Ovary (tissue), 7 donors: ENCODE measurements at regions not wholly inside any gene's neighbourhood (a gene's known extent, or its start where the extent isn't known, plus 50 kb on each side); places are given as distances from the start of the nearest gene placed in this dataset.
"Not testable (repeated sequence)": the region's sequence is repeated elsewhere in the genome, so short reads cannot be mapped to it uniquely, and the experiment has no call there.

Experiments
- DNase-seq, 5 donors: peaks; one replicate each; pipeline ENCODE4 v3.0.0-alpha.2; 2019 to 2020
- H3K27ac ChIP-seq, 2 donors: fragments of 200-600 bp; one replicate each; pipeline versions ENCODE4 v1.5.1 to v1.8.0; 2019 to 2022
- H3K27me3 ChIP-seq: fragments of 200-600 bp; one replicate; pipeline ENCODE4 v1.8.0; 2022
- H3K36me3 ChIP-seq: fragments of 200-600 bp; sonication (generic); one replicate; pipeline ENCODE4 v1.5.1; 2019
- H3K4me1 ChIP-seq: one replicate; pipeline ENCODE4 v1.8.1; 2013; ENCODE audit warnings: mild to moderate bottlenecking, moderate library complexity; ENCODE audit not compliant: insufficient read depth
- H3K4me3 ChIP-seq: fragments of 200-600 bp; sonication (generic); one replicate; pipeline ENCODE4 v1.5.1; 2017
- H3K9me3 ChIP-seq, 2 donors: fragments of 200-600 bp in 1 of 2; sonication (generic) in 1 of 2; one replicate each; pipeline versions ENCODE4 v1.5.1 to v1.8.1; 2013 to 2019; ENCODE audit warnings: mild to moderate bottlenecking in 1 of 2, moderate library complexity in 1 of 2
- EP300 ChIP-seq: sonication (generic); formaldehyde crosslinking; IDR thresholded peaks from one replicate; pipeline ENCODE4 v1.6.1; 2017; ENCODE audit warnings: antibody characterized with exemption
- POLR2A ChIP-seq: fragments of 450-650 bp; IDR thresholded peaks from one replicate; pipeline ENCODE4 v1.6.1; 2017; ENCODE audit warnings: antibody characterized with exemption, mild to moderate bottlenecking, moderate library complexity
- WGBS, 3 donors: extraction: QIAGEN DNeasy Blood & Tissue Kit in 1 of 3; methylation state at CpG; one replicate each; pipeline versions ENCODE4 v1.1.5 to v1.1.7; 2013 to 2017; 5-methylcytosine and 5-hydroxymethylcytosine counted together
- intact Hi-C, 4 donors: fragments of 100-400 bp; cut with DNase I; formaldehyde crosslinking; loops; one replicate each; pipeline versions ENCODE4 v1.11.0 to v1.15.1; 2022 to 2023
- TF ChIP-seq, protein P1 (sequence below), 3 donors: fragments of 450-650 bp in 2 of 3; fragments of 200-600 bp in 1 of 3; IDR thresholded peaks; one replicate each; pipeline versions ENCODE4 v1.5.1 to v1.8.0; 2016 to 2022; ENCODE audit warnings: antibody characterized with exemption in 3 of 3, mild to moderate bottlenecking in 1 of 3
- donor health status: DM: no; HTN: no; CAD: no; lungs with moderate emphysema.
- donor health status: DM: no; HTN: no; CAD: no.
- donor health status: Bipolar disorder and iron deficiency.
- donor health status: DM: no; HTN: no; CAD: no.
- donor health status: DM: yes; HTN: yes; CAD: no.

DNA sequence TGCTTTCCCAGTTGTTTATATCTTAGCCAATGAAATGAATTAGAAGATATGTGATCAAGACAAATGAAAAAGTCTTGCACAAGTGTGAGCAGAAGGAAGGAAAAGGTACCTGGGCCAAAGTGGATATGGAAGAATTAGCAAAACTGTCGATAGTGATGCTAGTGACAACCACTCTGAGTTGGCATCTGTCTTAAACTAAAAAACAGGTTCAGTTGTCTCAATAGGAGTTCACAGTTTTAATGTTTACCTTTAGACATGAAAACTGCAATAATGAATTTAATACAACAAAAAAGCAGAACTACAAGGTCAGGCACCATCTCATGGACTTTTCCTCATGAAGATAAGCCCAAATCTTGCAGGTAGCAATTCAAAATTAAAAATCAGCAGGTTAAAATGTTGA lies 688.5 kb downstream of the EFNB2 start:
- no peak overlapping the region for H3K4me3 ChIP-seq
- no peak for DNase-seq
- no peaks in the 10 kb centered on the region for H3K36me3 ChIP-seq
- TF ChIP-seq, protein P1, sequence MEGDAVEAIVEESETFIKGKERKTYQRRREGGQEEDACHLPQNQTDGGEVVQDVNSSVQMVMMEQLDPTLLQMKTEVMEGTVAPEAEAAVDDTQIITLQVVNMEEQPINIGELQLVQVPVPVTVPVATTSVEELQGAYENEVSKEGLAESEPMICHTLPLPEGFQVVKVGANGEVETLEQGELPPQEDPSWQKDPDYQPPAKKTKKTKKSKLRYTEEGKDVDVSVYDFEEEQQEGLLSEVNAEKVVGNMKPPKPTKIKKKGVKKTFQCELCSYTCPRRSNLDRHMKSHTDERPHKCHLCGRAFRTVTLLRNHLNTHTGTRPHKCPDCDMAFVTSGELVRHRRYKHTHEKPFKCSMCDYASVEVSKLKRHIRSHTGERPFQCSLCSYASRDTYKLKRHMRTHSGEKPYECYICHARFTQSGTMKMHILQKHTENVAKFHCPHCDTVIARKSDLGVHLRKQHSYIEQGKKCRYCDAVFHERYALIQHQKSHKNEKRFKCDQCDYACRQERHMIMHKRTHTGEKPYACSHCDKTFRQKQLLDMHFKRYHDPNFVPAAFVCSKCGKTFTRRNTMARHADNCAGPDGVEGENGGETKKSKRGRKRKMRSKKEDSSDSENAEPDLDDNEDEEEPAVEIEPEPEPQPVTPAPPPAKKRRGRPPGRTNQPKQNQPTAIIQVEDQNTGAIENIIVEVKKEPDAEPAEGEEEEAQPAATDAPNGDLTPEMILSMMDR (IDR thresholded peaks at IDR 0.05) = no peak
- H3K4me1 ChIP-seq = no peaks in the 10 kb centered on the region
- no peaks in the 10 kb centered on the region for H3K27me3 ChIP-seq
- no peak overlapping the region for H3K27ac ChIP-seq
- H3K9me3 ChIP-seq = no peaks in the 10 kb centered on the region
- intact Hi-C loops = no loop called here
- WGBS, 3 donors = 71 to 88% (median 85%) methylated on average over 1 of the region's 1 CpG

DNA sequence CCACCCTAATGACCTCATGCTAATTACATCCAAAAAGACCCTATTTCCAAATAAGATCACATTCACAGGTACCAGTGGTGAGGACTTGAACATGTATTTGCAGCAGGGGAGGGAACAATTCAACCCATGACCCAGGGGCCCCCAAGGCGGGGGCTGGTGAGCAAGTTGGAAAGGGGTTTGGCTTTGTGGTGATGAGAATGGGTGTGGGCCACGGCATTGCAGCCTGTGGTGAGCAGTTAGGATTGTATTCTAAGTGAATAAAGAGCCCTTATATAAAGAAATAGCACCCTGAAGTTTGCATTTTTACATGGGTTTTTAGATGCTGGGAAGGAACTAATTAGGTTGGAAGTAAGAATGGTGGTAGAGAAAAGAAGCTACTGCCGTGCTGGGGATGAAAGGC lies 694.2 kb downstream of the EFNB2 start:
- WGBS, 3 donors = 76 to 82% (median 77%) methylated on average over 3 of the region's 3 CpGs
- intact Hi-C loops = no loop called here
- H3K36me3 ChIP-seq = no peaks in the 10 kb centered on the region
- H3K9me3 ChIP-seq = no peaks in the 10 kb centered on the region
- no peak for DNase-seq
- no peaks in the 10 kb centered on the region for H3K4me1 ChIP-seq
- no peak for TF ChIP-seq POLR2A
- no peak for TF ChIP-seq EP300
- TF ChIP-seq, protein P1 (IDR thresholded peaks at IDR 0.05) = no peak
- no peak overlapping the region for H3K4me3 ChIP-seq
- H3K27me3 ChIP-seq = no peaks in the 10 kb centered on the region
- no peak overlapping the region for H3K27ac ChIP-seq

DNA sequence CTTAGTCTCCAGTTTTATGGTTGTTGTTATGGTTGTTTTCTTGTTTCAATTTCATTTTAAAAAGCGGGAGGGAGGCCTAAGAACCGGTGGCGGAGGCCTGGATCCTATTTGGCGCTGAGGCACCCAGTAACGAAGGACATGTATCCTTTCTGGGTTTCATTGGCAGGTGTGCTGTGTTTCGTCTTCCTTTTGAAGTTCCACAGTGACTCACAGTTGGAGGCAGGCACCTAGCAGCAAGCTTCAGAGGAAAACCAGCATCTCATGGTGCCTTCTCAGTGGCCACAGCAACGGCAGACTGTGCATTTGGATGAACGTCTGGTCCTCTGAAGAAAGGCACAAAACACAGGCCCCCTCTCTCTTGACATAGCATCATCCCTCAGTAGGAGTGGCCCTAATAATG lies 697.2 kb downstream of the EFNB2 start:
- TF ChIP-seq POLR2A (no peak), EP300 (no peak)
- TF ChIP-seq, protein P1 (IDR thresholded peaks at IDR 0.05) = no peak
- intact Hi-C loops = no loop called here

DNA sequence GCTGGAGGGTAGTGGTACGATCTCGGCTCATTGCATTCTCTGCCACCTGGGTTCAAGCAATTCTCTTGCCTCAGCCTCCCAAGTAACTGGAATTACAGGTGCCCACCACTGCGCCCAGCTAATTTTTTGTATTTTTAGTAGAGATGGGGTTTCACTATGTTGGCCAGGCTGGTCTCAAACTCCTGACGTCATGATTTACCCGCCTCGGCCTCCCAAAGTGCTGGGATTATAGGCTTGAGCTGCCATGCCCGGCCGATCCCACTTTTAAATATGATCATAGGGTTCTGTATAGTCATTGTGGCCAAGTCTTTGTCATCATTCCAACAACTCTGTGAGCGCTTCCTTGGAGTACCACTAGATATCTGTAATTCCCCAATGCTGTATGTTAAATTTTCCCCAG lies 698.2 kb downstream of the EFNB2 start:
- H3K9me3 ChIP-seq, H3K4me3 ChIP-seq, H3K36me3 ChIP-seq, DNase-seq, H3K27ac ChIP-seq, H3K4me1 ChIP-seq, intact Hi-C loops, H3K27me3 ChIP-seq: not testable (repeated sequence)
- WGBS, 3 donors = 94 to 97% (median 96%) methylated on average over 9 of the region's 9 CpGs

More for the DNA sequence above, 697.2 kb downstream of the EFNB2 start:
- H3K27ac ChIP-seq = no peak overlapping the region
- H3K27me3 ChIP-seq = no peaks in the 10 kb centered on the region
- no peak for DNase-seq
- no peaks in the 10 kb centered on the region for H3K9me3 ChIP-seq
- 93 to 96% (median 93%) methylated on average over 8 of the region's 8 CpGs for WGBS, 3 donors
- H3K4me1 ChIP-seq = no peaks in the 10 kb centered on the region
- no peaks in the 10 kb centered on the region for H3K36me3 ChIP-seq
- no peak overlapping the region for H3K4me3 ChIP-seq

DNA sequence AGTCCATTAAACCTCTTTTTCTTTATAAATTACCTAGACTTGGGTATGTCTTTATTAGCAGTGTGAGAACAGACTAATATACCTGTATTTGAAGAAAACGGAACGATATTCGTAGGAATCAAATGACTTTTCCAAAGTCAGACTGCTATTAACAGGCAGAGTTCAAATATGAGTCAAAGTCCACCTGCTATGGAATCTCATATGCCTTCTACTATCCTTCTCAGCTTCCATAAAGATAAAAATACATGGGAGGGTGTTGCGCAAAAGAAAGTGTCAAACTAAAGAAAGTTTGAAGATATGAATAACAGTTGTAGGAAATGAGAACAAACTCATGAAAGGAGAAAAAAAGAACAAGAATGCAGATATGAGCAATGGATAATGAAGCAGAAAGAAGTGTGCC lies 704.6 kb downstream of the EFNB2 start:
- H3K4me1 ChIP-seq = no peaks in the 10 kb centered on the region
- no peak for DNase-seq
- TF ChIP-seq EP300 = no peak
- WGBS, 3 donors = 46 to 63% (median 49%) methylated on average over 4 of the region's 4 CpGs
- intact Hi-C loops = no loop called here
- no peaks in the 10 kb centered on the region for H3K27me3 ChIP-seq
- no peaks in the 10 kb centered on the region for H3K36me3 ChIP-seq
- H3K27ac ChIP-seq = no peak overlapping the region
- no peak overlapping the region for H3K4me3 ChIP-seq
- no peaks in the 10 kb centered on the region for H3K9me3 ChIP-seq
